Testis (tissue), 2 donors: ENCODE measurements at regions not wholly inside any gene's neighbourhood (a gene's known extent, or its start where the extent isn't known, plus 50 kb on each side); places are given as distances from the start of the nearest gene placed in this dataset.
"Not testable (repeated sequence)": the region's sequence is repeated elsewhere in the genome, so short reads cannot be mapped to it uniquely, and the experiment has no call there.

Source experiments
- DNase-seq: peaks from one replicate; pipeline ENCODE4 v3.0.0-alpha.2; 2019
- H3K27ac ChIP-seq, 2 donors: fragments of 200-600 bp; sonication (generic); one replicate each; pipeline ENCODE4 v1.5.1; 2019
- H3K27me3 ChIP-seq: fragments of 200-600 bp; sonication (generic); one replicate; pipeline ENCODE4 v1.5.1; 2019
- H3K36me3 ChIP-seq: fragments of 200-600 bp; sonication (generic); one replicate; pipeline ENCODE4 v1.5.1; 2017; ENCODE audit warnings: low read depth; ENCODE audit errors: missing control alignments
- H3K4me1 ChIP-seq: fragments of 200-600 bp; sonication (generic); one replicate; pipeline ENCODE4 v1.5.1; 2019
- H3K4me3 ChIP-seq, 2 donors: fragments of 200-600 bp; sonication (generic); one replicate each; pipeline ENCODE4 v1.5.1; 2017 to 2019
- H3K9me3 ChIP-seq: fragments of 200-600 bp; sonication (generic); one replicate; pipeline ENCODE4 v1.5.1; 2017
- POLR2A ChIP-seq: fragments of 450-650 bp; IDR thresholded peaks from one replicate; pipeline ENCODE4 v1.6.1; 2017; ENCODE audit warnings: antibody characterized with exemption, mild to moderate bottlenecking, moderate library complexity
- WGBS, 2 donors: methylation state at CpG; one replicate each; pipeline ENCODE4 v1.1.5; 2018; 5-methylcytosine and 5-hydroxymethylcytosine counted together
- intact Hi-C: fragments of 100-400 bp; cut with DNase I; formaldehyde crosslinking; loops from one replicate; pipeline ENCODE4 v1.15.1; 2023; ENCODE audit warnings: low total_unique reads
- TF ChIP-seq, protein P1 (sequence below), 3 experiments: fragments of 450-650 bp in 2 of 3; fragments of 200-600 bp in 1 of 3; sonication (generic) in 1 of 3; IDR thresholded peaks; one replicate each; pipeline ENCODE4 v1.5.1; 2016 to 2019; ENCODE audit warnings: antibody characterized with exemption in 3 of 3, mild to moderate bottlenecking in 2 of 3, moderate library complexity in 1 of 3

DNA sequence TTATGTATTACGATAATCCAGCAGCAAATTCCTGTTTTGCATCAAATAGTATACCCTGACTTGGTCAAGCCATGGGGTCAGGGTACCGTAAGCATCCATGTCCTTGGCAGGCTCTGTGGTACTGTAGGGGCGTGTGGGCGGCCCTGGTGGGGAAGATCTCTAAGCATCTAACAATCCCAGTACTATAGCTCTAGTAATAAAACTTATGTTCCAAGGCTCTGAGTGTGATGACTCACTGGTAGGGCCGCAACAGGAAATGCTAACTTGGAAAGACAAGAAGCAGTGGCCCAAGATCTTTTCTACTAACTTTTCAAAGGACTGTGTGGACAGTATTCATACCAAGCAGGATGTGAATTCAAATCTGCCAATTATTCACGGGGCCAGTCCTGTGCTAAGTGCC, 63.8 kb downstream of the CLEC18A start:
- WGBS, 2 donors = 80 to 83% methylated on average over 6 of the region's 6 CpGs
- H3K4me1 ChIP-seq, DNase-seq, H3K36me3 ChIP-seq, H3K27ac ChIP-seq, intact Hi-C loops, H3K4me3 ChIP-seq, H3K27me3 ChIP-seq, H3K9me3 ChIP-seq: not testable (repeated sequence)

DNA sequence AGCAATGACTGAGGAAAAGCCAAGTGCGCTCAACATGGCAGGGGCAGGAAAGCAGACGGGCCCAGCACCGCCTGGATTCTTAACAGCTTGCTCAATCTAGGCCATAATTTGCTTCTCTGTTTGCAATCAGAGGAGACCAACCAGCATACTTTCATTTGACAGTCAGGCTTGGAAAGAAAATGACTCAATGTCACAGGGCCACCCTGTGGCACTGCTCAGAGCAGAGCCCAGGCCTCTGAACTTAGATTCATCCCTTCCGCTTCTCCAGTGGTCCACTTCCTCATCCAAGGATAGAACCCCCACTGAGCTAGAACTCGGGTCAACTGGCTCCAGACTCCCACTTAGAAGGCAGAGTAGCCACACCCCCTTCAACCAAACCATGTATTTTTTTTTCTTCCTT, 65.6 kb downstream of the CLEC18A start:
- H3K27me3 ChIP-seq, H3K4me1 ChIP-seq, intact Hi-C loops, H3K9me3 ChIP-seq, DNase-seq, H3K4me3 ChIP-seq, H3K36me3 ChIP-seq, H3K27ac ChIP-seq: not testable (repeated sequence)
- WGBS, 2 donors = 83 to 85% methylated on average over 4 to 5 of the region's 5 CpGs

DNA sequence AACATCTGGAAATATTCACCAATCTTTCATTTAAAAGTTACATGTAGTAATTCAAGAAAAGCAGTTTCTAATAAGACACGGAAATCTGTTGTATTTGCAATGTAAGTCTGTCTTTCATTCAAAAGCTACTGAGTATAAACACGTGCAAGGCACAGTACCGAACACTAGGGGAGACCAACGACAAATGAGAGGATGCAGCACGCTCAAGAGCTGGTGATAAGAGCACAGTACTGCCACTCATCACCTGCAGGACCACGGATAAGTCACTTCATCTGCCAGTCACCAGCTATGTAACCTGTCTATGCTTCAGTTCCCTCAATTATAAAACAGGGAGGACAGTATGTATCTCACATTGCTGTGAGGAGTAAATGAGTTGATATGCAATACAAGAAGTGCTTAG, 67.1 kb downstream of the CLEC18A start:
- no peaks in the 10 kb centered on the region for H3K36me3 ChIP-seq
- no peaks in the 10 kb centered on the region for H3K4me1 ChIP-seq
- H3K9me3 ChIP-seq = no peaks in the 10 kb centered on the region
- TF ChIP-seq POLR2A = no peak
- TF ChIP-seq, protein P1, sequence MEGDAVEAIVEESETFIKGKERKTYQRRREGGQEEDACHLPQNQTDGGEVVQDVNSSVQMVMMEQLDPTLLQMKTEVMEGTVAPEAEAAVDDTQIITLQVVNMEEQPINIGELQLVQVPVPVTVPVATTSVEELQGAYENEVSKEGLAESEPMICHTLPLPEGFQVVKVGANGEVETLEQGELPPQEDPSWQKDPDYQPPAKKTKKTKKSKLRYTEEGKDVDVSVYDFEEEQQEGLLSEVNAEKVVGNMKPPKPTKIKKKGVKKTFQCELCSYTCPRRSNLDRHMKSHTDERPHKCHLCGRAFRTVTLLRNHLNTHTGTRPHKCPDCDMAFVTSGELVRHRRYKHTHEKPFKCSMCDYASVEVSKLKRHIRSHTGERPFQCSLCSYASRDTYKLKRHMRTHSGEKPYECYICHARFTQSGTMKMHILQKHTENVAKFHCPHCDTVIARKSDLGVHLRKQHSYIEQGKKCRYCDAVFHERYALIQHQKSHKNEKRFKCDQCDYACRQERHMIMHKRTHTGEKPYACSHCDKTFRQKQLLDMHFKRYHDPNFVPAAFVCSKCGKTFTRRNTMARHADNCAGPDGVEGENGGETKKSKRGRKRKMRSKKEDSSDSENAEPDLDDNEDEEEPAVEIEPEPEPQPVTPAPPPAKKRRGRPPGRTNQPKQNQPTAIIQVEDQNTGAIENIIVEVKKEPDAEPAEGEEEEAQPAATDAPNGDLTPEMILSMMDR (IDR thresholded peaks at IDR 0.05) = no peak
- 54 to 58% methylated on average over 6 of the region's 6 CpGs for WGBS, 2 donors
- intact Hi-C loops = no loop called here
- H3K27me3 ChIP-seq = no peaks in the 10 kb centered on the region
- H3K4me3 ChIP-seq = no peak overlapping the region
- H3K27ac ChIP-seq = no peak overlapping the region
- DNase-seq = peak; percentile 24

DNA sequence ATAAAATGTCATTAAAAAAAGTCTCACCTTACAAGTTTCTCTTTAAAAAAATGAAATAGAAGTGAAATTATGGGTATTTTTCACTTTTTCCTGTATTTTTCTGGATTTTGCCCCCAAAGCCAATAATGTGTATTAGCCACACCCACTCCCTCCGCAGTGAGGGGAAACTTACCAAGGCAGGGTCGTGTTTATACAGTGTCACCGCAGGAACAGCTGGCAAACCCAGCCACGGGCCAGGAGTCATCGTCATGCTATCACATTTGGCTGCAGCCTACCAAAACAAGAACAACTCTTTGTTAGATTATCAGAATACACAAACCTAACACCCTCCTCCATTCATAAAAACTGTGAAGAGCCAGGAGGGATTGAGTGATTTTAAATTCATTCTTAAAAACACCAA, 72.1 kb downstream of the CLEC18A start:
- H3K9me3 ChIP-seq, H3K4me1 ChIP-seq, H3K36me3 ChIP-seq, intact Hi-C loops, H3K4me3 ChIP-seq, H3K27ac ChIP-seq, DNase-seq, H3K27me3 ChIP-seq: not testable (repeated sequence)
- WGBS, 2 donors = 42 to 60% methylated on average over 5 of the region's 5 CpGs

DNA sequence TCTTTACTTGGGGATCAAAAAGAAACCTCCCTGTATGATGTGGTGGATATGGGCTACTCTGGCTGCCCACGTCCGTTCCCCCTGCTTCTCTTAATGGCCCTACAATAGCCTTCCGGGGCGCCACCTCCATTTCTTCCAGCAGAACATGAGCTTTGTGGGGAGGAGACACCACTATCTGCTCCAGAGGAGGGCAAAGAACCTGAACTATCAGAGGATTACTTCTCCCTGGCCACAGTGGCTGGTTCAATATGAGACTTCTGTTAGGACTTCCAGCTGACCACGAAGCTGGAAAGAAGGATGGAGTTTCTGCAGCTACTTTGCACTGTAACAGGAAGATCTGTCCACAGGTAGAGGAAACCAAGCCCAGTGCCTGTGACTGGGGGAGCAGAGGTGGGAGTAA, 72.8 kb downstream of the CLEC18A start:
- H3K36me3 ChIP-seq = not testable (repeated sequence)
- 88 to 96% methylated on average over 5 of the region's 5 CpGs for WGBS, 2 donors

DNA sequence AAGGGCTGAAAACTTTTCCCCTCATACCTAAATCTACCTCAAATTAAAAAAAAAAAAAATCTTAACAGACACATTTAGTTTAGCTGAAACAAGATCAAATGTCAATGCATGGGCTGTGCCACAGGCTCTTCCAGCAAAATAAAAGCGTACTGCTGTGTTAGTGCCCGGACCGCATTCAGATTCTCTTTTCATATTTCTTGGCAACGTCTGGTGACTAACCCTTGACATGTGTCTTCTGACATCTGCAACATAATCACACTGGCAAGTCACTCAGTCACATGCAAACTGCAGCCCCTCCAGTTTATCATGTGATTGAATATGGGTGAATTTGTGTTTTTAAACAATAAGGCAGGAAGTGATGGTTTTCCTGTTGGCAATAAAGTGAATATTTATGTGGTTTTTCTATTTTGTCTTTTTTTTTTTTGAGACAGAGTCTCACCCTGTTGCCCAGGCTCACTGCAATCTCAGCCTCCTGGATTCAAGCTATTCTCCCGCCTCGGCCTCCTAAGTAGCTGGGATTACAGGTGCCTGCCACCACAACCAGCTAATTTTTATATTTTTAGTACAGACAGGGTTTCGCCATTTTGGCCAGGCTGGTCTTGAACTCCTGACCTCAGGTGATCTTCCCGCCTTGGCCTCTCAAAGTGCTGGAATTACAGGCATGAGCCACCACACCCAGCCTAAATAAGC, 75.2 kb downstream of the CLEC18A start:
- H3K9me3 ChIP-seq, H3K36me3 ChIP-seq, H3K4me1 ChIP-seq, H3K4me3 ChIP-seq, DNase-seq, H3K27ac ChIP-seq, intact Hi-C loops, H3K27me3 ChIP-seq: not testable (repeated sequence)
- WGBS, 2 donors = 86 to 89% methylated on average over 8 of the region's 8 CpGs

More for the DNA sequence above, 72.8 kb downstream of the CLEC18A start:
- H3K4me3 ChIP-seq, intact Hi-C loops, DNase-seq, H3K4me1 ChIP-seq, H3K27me3 ChIP-seq, H3K27ac ChIP-seq, H3K9me3 ChIP-seq: not testable (repeated sequence)

DNA sequence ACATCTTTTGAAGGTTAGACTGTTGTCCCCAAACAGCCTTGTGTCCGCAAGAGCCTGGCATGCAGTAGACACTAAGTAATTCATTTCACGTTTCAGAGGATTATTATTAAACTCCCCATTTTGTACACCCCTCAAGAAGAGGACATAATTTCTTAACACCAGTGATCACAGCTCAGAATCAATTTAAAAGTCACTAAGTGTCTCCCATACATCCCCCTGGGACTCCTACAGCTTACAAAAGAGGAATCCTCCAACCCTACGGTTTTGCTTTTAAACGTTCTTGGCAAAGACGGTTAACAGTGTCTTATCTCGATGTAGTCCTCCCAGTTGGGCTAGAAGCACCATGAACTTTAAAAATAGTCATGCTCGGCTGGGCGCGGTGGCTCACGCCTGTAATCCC, 81.2 kb upstream of the PDPR start:
- intact Hi-C loops, H3K4me1 ChIP-seq, DNase-seq, H3K9me3 ChIP-seq, H3K27ac ChIP-seq, H3K27me3 ChIP-seq, H3K36me3 ChIP-seq, H3K4me3 ChIP-seq: not testable (repeated sequence)
- WGBS, 2 donors = 85 to 91% methylated on average over 10 of the region's 10 CpGs

DNA sequence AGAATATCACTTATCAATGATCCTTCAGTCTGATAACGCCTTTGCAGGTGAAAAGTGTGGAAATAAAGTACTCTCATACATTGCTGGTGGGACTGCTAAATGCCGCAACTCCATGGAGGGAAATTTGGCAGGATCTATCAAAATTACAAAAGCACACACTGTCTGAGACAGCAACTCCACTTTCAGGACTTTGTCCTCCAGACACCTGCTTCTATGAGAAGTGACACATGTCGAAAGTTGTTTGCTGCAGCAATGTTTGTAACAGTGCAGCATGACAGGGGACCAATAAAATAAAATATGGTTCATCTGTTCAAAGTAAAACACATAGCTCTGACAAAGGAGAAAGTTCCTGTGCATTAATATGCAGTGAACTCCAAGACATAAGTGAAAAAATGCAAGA, 76.2 kb upstream of the PDPR start:
- H3K4me1 ChIP-seq, H3K4me3 ChIP-seq, intact Hi-C loops, DNase-seq, H3K27me3 ChIP-seq, H3K9me3 ChIP-seq, H3K27ac ChIP-seq, H3K36me3 ChIP-seq: not testable (repeated sequence)
- 67 to 86% methylated on average over 1 of the region's 3 CpGs for WGBS, 2 donors

DNA sequence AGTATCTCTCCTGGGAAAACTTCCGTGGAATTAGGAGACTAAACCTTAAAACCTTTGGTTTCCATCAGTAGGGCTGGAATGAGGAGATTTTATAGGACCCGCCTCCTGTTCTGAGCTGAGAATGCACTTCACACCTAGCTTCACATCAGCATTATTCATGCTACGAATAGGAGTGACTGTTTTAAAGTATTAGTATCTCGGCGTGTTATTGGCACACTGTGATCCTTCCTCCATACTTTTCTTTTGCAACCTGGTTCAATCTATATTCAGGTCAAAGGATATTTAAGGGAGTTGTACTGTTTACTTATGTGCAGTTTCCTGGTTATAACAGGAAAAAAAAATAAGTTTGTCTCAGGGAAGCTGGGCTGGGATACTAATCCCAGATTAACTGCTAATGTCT, 73.6 kb upstream of the PDPR start:
- 90 to 91% methylated on average over 5 of the region's 5 CpGs for WGBS, 2 donors
- H3K27ac ChIP-seq, DNase-seq, intact Hi-C loops, H3K27me3 ChIP-seq, H3K4me3 ChIP-seq, H3K9me3 ChIP-seq, H3K4me1 ChIP-seq, H3K36me3 ChIP-seq: not testable (repeated sequence)

DNA sequence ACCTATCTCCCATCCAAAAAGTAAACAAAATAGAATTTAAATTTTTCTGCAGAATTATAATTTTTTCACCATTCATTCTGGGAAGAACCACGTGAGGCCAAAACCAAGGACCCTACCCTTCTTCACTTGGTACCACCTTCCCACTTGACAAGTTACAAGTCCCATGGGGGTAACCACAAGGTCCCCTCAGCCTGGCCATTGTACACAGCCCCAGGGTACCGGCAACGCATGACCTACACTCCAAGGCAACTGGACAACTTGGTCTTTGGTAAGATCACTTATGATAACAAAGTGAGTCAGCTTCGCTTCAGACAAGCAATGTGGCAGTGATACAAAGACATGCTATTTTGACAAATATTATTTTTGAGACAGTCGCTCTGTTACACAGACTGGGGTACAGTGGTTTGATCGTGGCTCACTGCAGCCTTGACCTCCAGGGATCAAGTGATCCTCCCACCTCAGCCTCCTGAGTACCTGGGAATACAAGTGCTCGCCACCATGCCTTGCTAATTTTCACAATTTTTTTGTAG, 70.5 kb upstream of the PDPR start:
- H3K4me3 ChIP-seq, H3K27ac ChIP-seq, H3K9me3 ChIP-seq, DNase-seq, intact Hi-C loops, H3K27me3 ChIP-seq, H3K4me1 ChIP-seq, H3K36me3 ChIP-seq: not testable (repeated sequence)
- whole genome bisulfite sequencing, 2 donors = 83 to 89% methylated on average over 7 of the region's 7 CpGs

DNA sequence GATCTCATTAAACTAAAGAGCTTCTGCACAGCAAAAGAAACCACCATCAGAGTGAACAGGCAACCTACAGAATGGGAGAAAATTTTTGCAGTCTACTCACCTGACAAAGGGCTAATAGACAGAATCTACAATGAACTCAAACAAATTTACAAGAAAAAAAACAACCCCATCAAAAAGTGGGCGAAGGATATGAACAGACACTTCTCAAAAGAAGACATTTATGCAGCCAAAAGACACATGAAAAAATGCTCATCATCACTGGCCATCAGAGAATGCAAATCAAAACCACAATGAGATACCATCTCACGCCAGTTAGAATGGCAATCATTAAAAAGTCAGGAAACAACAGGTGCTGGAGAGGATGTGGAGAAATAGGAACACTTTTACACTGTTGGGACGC, 67.6 kb upstream of the PDPR start:
- H3K27ac ChIP-seq, H3K27me3 ChIP-seq, H3K9me3 ChIP-seq, DNase-seq, H3K36me3 ChIP-seq, H3K4me1 ChIP-seq, intact Hi-C loops, H3K4me3 ChIP-seq: not testable (repeated sequence)
- 62% methylated on average over 3 of the region's 3 CpGs; no CpG with 5 or more reads in 1 of the 2 donors for WGBS, 2 donors
